NB4 (cell line): ENCODE measurements at regions not wholly inside any gene's neighbourhood (a gene's known extent, or its start where the extent isn't known, plus 50 kb on each side); places are given as distances from the start of the nearest gene placed in this dataset.
A peak's percentile ranks its signal among the peaks of the same experiment; 100 is the strongest.

Experiments used
- DNase-seq: peaks from one replicate; pipeline ENCODE4 v3.0.0; 2010; ENCODE audit warnings: low read depth
- H3K4me3 ChIP-seq: one replicate; pipeline ENCODE4 v1.5.1; 2011; ENCODE audit warnings: mild to moderate bottlenecking, low read depth, low read length, moderate library complexity
- CTCF ChIP-seq: IDR thresholded peaks from one replicate; pipeline ENCODE4 v1.5.1; 2012; ENCODE audit warnings: low read depth, low read length
- MAX ChIP-seq: IDR thresholded peaks from 2 replicates; pipeline ENCODE4 v1.6.1; 2011; ENCODE audit warnings: low read depth, low read length
- MYC ChIP-seq: IDR thresholded peaks from 2 replicates; pipeline ENCODE4 v1.6.1; 2011; ENCODE audit warnings: low read depth, low read length
- POLR2A ChIP-seq: IDR thresholded peaks from 2 replicates; pipeline ENCODE4 v1.6.1; 2011; ENCODE audit warnings: mild to moderate bottlenecking; ENCODE audit not compliant: insufficient read length; ENCODE audit errors: extremely low read depth

- H3K4me3 ChIP-seq = no peak overlapping the region
- TF ChIP-seq POLR2A = no peak
- no peak for TF ChIP-seq MAX
- TF ChIP-seq MYC = no peak
- no peak for TF ChIP-seq CTCF
- no peak for DNase-seq
These were observed 100.1 kb upstream of the DUSP10 start for GRCh38 chr1:221841983-221842335.

- TF ChIP-seq MAX = no peak
- TF ChIP-seq CTCF = no peak
- no peak for TF ChIP-seq MYC
- TF ChIP-seq POLR2A = no peak
- DNase-seq = peak; percentile 33
- H3K4me3 ChIP-seq = no peak overlapping the region
These were observed 99.5 kb upstream of the DUSP10 start for GRCh38 chr1:221841251-221841982.

GRCh38 chr1:221840511-221841243 lies 98.8 kb upstream of the DUSP10 start:
- no peak for DNase-seq
- TF ChIP-seq CTCF (no peak), MYC (no peak), POLR2A (no peak), MAX (no peak)
- no peak overlapping the region for H3K4me3 ChIP-seq

- DNase-seq = peak; percentile 45
- TF ChIP-seq POLR2A = no peak
- no peak for TF ChIP-seq CTCF
- no peak for TF ChIP-seq MYC
- TF ChIP-seq MAX = no peak; the same call in 1 of the 2 replicates
- H3K4me3 ChIP-seq = no peak overlapping the region
These were observed 98.0 kb upstream of the DUSP10 start for GRCh38 chr1:221839782-221840395.

- TF ChIP-seq POLR2A (no peak), MAX (no peak), MYC (no peak), CTCF (no peak)
- no peak for DNase-seq
- no peak overlapping the region for H3K4me3 ChIP-seq
These were observed 97.4 kb upstream of the DUSP10 start for GRCh38 chr1:221839321-221839720.
